Thyroid gland (tissue), 4 donors: ENCODE measurements at regions not wholly inside any gene's neighbourhood (a gene's known extent, or its start where the extent isn't known, plus 50 kb on each side); places are given as distances from the start of the nearest gene placed in this dataset.
"Not testable (repeated sequence)": the region's sequence is repeated elsewhere in the genome, so short reads cannot be mapped to it uniquely, and the experiment has no call there.

Experiments
- POLR2A ChIP-seq, 2 donors: fragments of 450-650 bp; IDR thresholded peaks; one replicate each; pipeline ENCODE4 v1.6.1; 2017; ENCODE audit warnings: antibody characterized with exemption in 2 of 2, mild to moderate bottlenecking in 2 of 2, moderate library complexity in 1 of 2
- TF ChIP-seq, protein P1 (sequence below), 6 experiments: fragments of 200-600 bp in 3 of 6; fragments of 450-650 bp in 3 of 6; sonication (generic) in 3 of 6; IDR thresholded peaks; one replicate each; pipeline ENCODE4 v1.5.1; 2016 to 2019; ENCODE audit warnings: antibody characterized with exemption in 6 of 6, mild to moderate bottlenecking in 2 of 6, inconsistent platforms in 1 of 6, moderate library complexity in 1 of 6

- TF ChIP-seq, protein P1, sequence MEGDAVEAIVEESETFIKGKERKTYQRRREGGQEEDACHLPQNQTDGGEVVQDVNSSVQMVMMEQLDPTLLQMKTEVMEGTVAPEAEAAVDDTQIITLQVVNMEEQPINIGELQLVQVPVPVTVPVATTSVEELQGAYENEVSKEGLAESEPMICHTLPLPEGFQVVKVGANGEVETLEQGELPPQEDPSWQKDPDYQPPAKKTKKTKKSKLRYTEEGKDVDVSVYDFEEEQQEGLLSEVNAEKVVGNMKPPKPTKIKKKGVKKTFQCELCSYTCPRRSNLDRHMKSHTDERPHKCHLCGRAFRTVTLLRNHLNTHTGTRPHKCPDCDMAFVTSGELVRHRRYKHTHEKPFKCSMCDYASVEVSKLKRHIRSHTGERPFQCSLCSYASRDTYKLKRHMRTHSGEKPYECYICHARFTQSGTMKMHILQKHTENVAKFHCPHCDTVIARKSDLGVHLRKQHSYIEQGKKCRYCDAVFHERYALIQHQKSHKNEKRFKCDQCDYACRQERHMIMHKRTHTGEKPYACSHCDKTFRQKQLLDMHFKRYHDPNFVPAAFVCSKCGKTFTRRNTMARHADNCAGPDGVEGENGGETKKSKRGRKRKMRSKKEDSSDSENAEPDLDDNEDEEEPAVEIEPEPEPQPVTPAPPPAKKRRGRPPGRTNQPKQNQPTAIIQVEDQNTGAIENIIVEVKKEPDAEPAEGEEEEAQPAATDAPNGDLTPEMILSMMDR (IDR thresholded peaks at IDR 0.05), result not testable (repeated sequence)
- TF ChIP-seq POLR2A (IDR thresholded peaks at IDR 0.05), result not testable (repeated sequence)
Observed at GRCh38 chr5:89800735-89801134, 608.8 kb downstream of the CETN3 start.
